ENCODE measurements at regions not wholly inside any gene's neighbourhood (a gene's known extent, or its start where the extent isn't known, plus 50 kb on each side); places are given as distances from the start of the nearest gene placed in this dataset.

- no peak for DNase-seq (ENCODE audit: low read depth, low spot score)
- no peak overlapping the region for H3K4me2 ChIP-seq (ENCODE audit: low read length)
These were observed 137.3 kb upstream of the SETBP1 start for GRCh38 chr18:44543387-44543786.

More at GRCh38 chr18:44543387-44543786, 137.3 kb upstream of the SETBP1 start:
- intact Hi-C loops (cut with micrococcal nuclease): no loop called here
- Histone ChIP-seq H3K9me2 (ENCODE audit: insufficient read depth) (no peaks in the 10 kb centered on the region), H2AFZ (ENCODE audit: low read depth, low read length, poor library complexity, severe bottlenecking) (no peak overlapping the region), H4K20me1 (ENCODE audit: insufficient read depth) (no peaks in the 10 kb centered on the region), H3K36me3 (ENCODE audit: control insufficient read depth in 1 of 2, insufficient read depth in 2 of 2, low read length in 2 of 2) (no peaks in the 10 kb centered on the region), H3K9ac (ENCODE audit: low read length) (no peak overlapping the region), H3K9me3 (ENCODE audit: control insufficient read depth in 1 of 2, insufficient read depth in 1 of 2, low read depth in 1 of 2, low read length in 2 of 2) (peaks cover 5 to 20% of the 10 kb centered on the region in 2 experiments; a peak in 2 of 4 replicates), H3K4me1 (ENCODE audit: control insufficient read depth in 1 of 2, insufficient read depth in 2 of 2, low read length in 2 of 2) (no peaks in the 10 kb centered on the region), H3K4me3 (replicated peaks in 1 of 2; ENCODE audit: low read depth in 1 of 2, low read length in 2 of 2) (no peak overlapping the region), H3K27ac (ENCODE audit: low read depth, low read length) (no peak overlapping the region), H3K27me3 (ENCODE audit: insufficient read depth, low read length) (no peaks in the 10 kb centered on the region), H3K79me2 (ENCODE audit: insufficient read depth, low read length) (no peaks in the 10 kb centered on the region)
- TF ChIP-seq RAD21 (IDR thresholded peaks at IDR 0.05; ENCODE audit: low read depth): no peak
- no peak for TF ChIP-seq FOSL1 (IDR thresholded peaks at IDR 0.05; ENCODE audit: low read depth)
- TF ChIP-seq CTCF (IDR thresholded peaks at IDR 0.05 in 2 of 3, conservative IDR thresholded peaks at IDR 0.05 in 1 of 3; ENCODE audit: borderline replicate concordance in 1 of 3, insufficient read depth in 1 of 3, low read depth in 2 of 3, low read length in 2 of 3): no peak
- TF ChIP-seq POLR2A (IDR thresholded peaks at IDR 0.05; ENCODE audit: borderline replicate concordance, extremely low read depth, insufficient read depth, insufficient read length): no peak
- TF ChIP-seq POLR2AphosphoS5 (IDR thresholded peaks at IDR 0.05; ENCODE audit: low read depth, low read length): no peak
- no peak for TF ChIP-seq ZNF274 (IDR thresholded peaks at IDR 0.05; ENCODE audit: low read depth, low read length)
- TF ChIP-seq EZH2 (IDR thresholded peaks at IDR 0.05): no peak
- no peak for TF ChIP-seq SP1 (IDR thresholded peaks at IDR 0.05; ENCODE audit: low read depth)
- TF ChIP-seq YY1 (IDR thresholded peaks at IDR 0.05; ENCODE audit: extremely low read depth, insufficient replicate concordance, low read depth, low read length): no peak
- TF ChIP-seq JUND (IDR thresholded peaks at IDR 0.05): no peak
- no peak for TF ChIP-seq ATF3 (IDR thresholded peaks at IDR 0.05)
- TF ChIP-seq ZFX (IDR thresholded peaks at IDR 0.05): no peak
- no peak for TF ChIP-seq SRF (IDR thresholded peaks at IDR 0.05; ENCODE audit: low read depth)
- no peak for TF ChIP-seq EZH2phosphoT487 (IDR thresholded peaks at IDR 0.05; ENCODE audit: borderline replicate concordance)
- TF ChIP-seq CEBPB (IDR thresholded peaks at IDR 0.05; ENCODE audit: low read depth): no peak
- no peak for TF ChIP-seq EGR1 (IDR thresholded peaks at IDR 0.05; ENCODE audit: low read depth)
- TF ChIP-seq CBX3 (IDR thresholded peaks at IDR 0.05; ENCODE audit: low read depth): no peak
- no peak for TF ChIP-seq SIN3A (IDR thresholded peaks at IDR 0.05; ENCODE audit: low read depth)
- TF ChIP-seq ELF1 (IDR thresholded peaks at IDR 0.05; ENCODE audit: borderline replicate concordance, low read depth): no peak
- no TSS peak for BruUV-seq (replicated peaks)
- ChIA-PET RAD21 (ENCODE audit: low non-redundant PET in 1 of 2, low total read pairs in 2 of 2, uncharacterized antibody in 2 of 2, unreplicated experiment in 2 of 2) (no interaction called here), POLR2A (no interaction called here), CTCF (no interaction called here)
- ATAC-seq: no peak

Measured in HCT116 (cell line).